ENCODE measurements at regions not wholly inside any gene's neighbourhood (a gene's known extent, or its start where the extent isn't known, plus 50 kb on each side); places are given as distances from the start of the nearest gene placed in this dataset.

DNA sequence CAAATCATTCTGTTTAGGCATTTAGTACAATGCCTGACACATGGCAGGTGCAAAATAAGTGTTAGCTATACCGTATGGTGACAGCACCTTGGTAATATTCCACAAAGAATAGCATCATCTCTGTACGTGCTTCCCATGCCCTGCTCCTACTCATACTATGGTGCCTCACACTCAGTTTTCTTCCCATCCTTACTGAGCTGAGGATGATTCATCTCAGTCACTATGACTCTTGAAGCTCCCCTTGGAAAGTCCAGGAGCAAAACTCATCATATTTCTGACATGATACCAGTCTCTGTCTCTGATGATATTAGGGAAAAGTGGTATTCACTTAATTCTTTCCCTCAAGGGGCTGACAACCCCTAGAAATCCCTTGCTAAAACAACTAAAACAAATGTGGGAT, 423.3 kb downstream of the EFNA5 start:
- TF ChIP-seq, protein P1, sequence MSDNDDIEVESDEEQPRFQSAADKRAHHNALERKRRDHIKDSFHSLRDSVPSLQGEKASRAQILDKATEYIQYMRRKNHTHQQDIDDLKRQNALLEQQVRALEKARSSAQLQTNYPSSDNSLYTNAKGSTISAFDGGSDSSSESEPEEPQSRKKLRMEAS (IDR thresholded peaks at IDR 0.05; ENCODE audit: insufficient read depth, insufficient read length): no peak
- TF ChIP-seq, protein P2, sequence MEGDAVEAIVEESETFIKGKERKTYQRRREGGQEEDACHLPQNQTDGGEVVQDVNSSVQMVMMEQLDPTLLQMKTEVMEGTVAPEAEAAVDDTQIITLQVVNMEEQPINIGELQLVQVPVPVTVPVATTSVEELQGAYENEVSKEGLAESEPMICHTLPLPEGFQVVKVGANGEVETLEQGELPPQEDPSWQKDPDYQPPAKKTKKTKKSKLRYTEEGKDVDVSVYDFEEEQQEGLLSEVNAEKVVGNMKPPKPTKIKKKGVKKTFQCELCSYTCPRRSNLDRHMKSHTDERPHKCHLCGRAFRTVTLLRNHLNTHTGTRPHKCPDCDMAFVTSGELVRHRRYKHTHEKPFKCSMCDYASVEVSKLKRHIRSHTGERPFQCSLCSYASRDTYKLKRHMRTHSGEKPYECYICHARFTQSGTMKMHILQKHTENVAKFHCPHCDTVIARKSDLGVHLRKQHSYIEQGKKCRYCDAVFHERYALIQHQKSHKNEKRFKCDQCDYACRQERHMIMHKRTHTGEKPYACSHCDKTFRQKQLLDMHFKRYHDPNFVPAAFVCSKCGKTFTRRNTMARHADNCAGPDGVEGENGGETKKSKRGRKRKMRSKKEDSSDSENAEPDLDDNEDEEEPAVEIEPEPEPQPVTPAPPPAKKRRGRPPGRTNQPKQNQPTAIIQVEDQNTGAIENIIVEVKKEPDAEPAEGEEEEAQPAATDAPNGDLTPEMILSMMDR (IDR thresholded peaks at IDR 0.05; ENCODE audit: extremely low read depth in 1 of 2, insufficient read depth in 1 of 2, low read depth in 1 of 2, low read length in 2 of 2): no peak
- no peak for TF ChIP-seq POLR2A (IDR thresholded peaks at IDR 0.05; ENCODE audit: low read depth, low read length)
- TF ChIP-seq POLR2AphosphoS5 (IDR thresholded peaks at IDR 0.05; ENCODE audit: insufficient read depth, low read depth, low read length): no peak
- no peak for TF ChIP-seq GATA2 (IDR thresholded peaks at IDR 0.05; ENCODE audit: insufficient read depth, insufficient read length, low read depth, low read length)

All from endothelial cell of umbilical vein (primary cell).